ENCODE measurements at regions not wholly inside any gene's neighbourhood (a gene's known extent, or its start where the extent isn't known, plus 50 kb on each side); places are given as distances from the start of the nearest gene placed in this dataset.

GRCh38 chr12:87038098-87038497 lies 781.9 kb upstream of the MGAT4C start:
- no peak for TF ChIP-seq CTCF (IDR thresholded peaks at IDR 0.05; ENCODE audit: low read depth, low read length, missing control alignments)
- no peak for DNase-seq (ENCODE audit: extremely low read depth, low read depth)
- H3K4me3 ChIP-seq (replicated peaks; ENCODE audit: low read depth, low read length): no peak overlapping the region

- H3K4me3 ChIP-seq (replicated peaks; ENCODE audit: low read depth, low read length): no peak overlapping the region
- no peak for DNase-seq (ENCODE audit: extremely low read depth, low read depth)
- no peak for TF ChIP-seq CTCF (IDR thresholded peaks at IDR 0.05; ENCODE audit: low read depth, low read length, missing control alignments)
These were observed 769.8 kb upstream of the MGAT4C start for GRCh38 chr12:87025976-87026375.

- no peak for TF ChIP-seq CTCF (IDR thresholded peaks at IDR 0.05; ENCODE audit: low read depth, low read length, missing control alignments)
- DNase-seq (ENCODE audit: extremely low read depth, low read depth): no peak
- H3K4me3 ChIP-seq (replicated peaks; ENCODE audit: low read depth, low read length): no peak overlapping the region
These were observed 765.2 kb upstream of the MGAT4C start for GRCh38 chr12:87021400-87021799.

GRCh38 chr12:87020071-87020470 lies 763.9 kb upstream of the MGAT4C start:
- no peak for TF ChIP-seq CTCF (IDR thresholded peaks at IDR 0.05; ENCODE audit: low read depth, low read length, missing control alignments)
- no peak for DNase-seq (ENCODE audit: extremely low read depth, low read depth)
- H3K4me3 ChIP-seq (replicated peaks; ENCODE audit: low read depth, low read length): no peak overlapping the region

GRCh38 chr12:87015352-87015751 lies 759.2 kb upstream of the MGAT4C start:
- no peak for DNase-seq (ENCODE audit: extremely low read depth, low read depth)
- H3K4me3 ChIP-seq (replicated peaks; ENCODE audit: low read depth, low read length): no peak overlapping the region
- TF ChIP-seq CTCF (IDR thresholded peaks at IDR 0.05; ENCODE audit: low read depth, low read length, missing control alignments): no peak

GRCh38 chr12:87008785-87009384 lies 752.7 kb upstream of the MGAT4C start:
- no peak for DNase-seq (ENCODE audit: extremely low read depth, low read depth)
- H3K4me3 ChIP-seq (replicated peaks; ENCODE audit: low read depth, low read length): no peak overlapping the region
- no peak for TF ChIP-seq CTCF (IDR thresholded peaks at IDR 0.05; ENCODE audit: low read depth, low read length, missing control alignments)

GRCh38 chr12:87001102-87001501 lies 744.9 kb upstream of the MGAT4C start:
- H3K4me3 ChIP-seq (replicated peaks; ENCODE audit: low read depth, low read length): no peak overlapping the region
- no peak for TF ChIP-seq CTCF (IDR thresholded peaks at IDR 0.05; ENCODE audit: low read depth, low read length, missing control alignments)
- no peak for DNase-seq (ENCODE audit: extremely low read depth, low read depth)

Data from HFF-Myc (cell line).